Subcutaneous abdominal adipose tissue (tissue), 5 donors: ENCODE measurements at regions not wholly inside any gene's neighbourhood (a gene's known extent, or its start where the extent isn't known, plus 50 kb on each side); places are given as distances from the start of the nearest gene placed in this dataset.
"Not testable (repeated sequence)": the region's sequence is repeated elsewhere in the genome, so short reads cannot be mapped to it uniquely, and the experiment has no call there.

Experiments
- H3K27ac ChIP-seq: one replicate; pipeline ENCODE4 v1.7.0; 2013; ENCODE audit warnings: low read depth, mild to moderate bottlenecking, inconsistent platforms, low read length, moderate library complexity
- H3K27me3 ChIP-seq, 5 donors: one replicate each; pipeline ENCODE4 v1.7.0; 2013; ENCODE audit warnings: low read length in 5 of 5, inconsistent platforms in 1 of 5; ENCODE audit not compliant: control insufficient read depth in 5 of 5, insufficient read depth in 4 of 5
- H3K36me3 ChIP-seq, 5 donors: one replicate each; pipeline ENCODE4 v1.7.0; 2013; ENCODE audit warnings: low read length in 5 of 5; ENCODE audit not compliant: control insufficient read depth in 5 of 5, insufficient read depth in 5 of 5
- H3K4me1 ChIP-seq, 5 donors: one replicate each; pipeline ENCODE4 v1.7.0; 2013; ENCODE audit warnings: low read length in 5 of 5, mild to moderate bottlenecking in 3 of 5, moderate library complexity in 1 of 5; ENCODE audit not compliant: control insufficient read depth in 5 of 5, insufficient read depth in 5 of 5
- H3K4me3 ChIP-seq, 5 donors: one replicate each; pipeline ENCODE4 v1.7.0; 2013; ENCODE audit warnings: low read length in 5 of 5, low read depth in 1 of 5
- H3K9ac ChIP-seq, 5 donors: one replicate each; pipeline ENCODE4 v1.7.0; 2013; ENCODE audit warnings: low read length in 5 of 5, mild to moderate bottlenecking in 4 of 5, moderate library complexity in 3 of 5
- H3K9me3 ChIP-seq, 5 donors: one replicate each; pipeline ENCODE4 v1.7.0; 2013; ENCODE audit warnings: low read length in 5 of 5; ENCODE audit not compliant: control insufficient read depth in 5 of 5
- donor health status: healthy.
- donor health status: healthy.
- donor health status: healthy.
- donor health status: healthy.
- donor health status: healthy.

GRCh38 chr9:25731895-25732794 lies 53.9 kb upstream of the TUSC1 start:
- not testable (repeated sequence) for H3K36me3 ChIP-seq, H3K27me3 ChIP-seq, H3K27ac ChIP-seq, H3K4me3 ChIP-seq, H3K9me3 ChIP-seq, H3K4me1 ChIP-seq, H3K9ac ChIP-seq
